ENCODE measurements at regions not wholly inside any gene's neighbourhood (a gene's known extent, or its start where the extent isn't known, plus 50 kb on each side); places are given as distances from the start of the nearest gene placed in this dataset.
"Not testable (repeated sequence)": the region's sequence is repeated elsewhere in the genome, so short reads cannot be mapped to it uniquely, and the experiment has no call there.

DNA sequence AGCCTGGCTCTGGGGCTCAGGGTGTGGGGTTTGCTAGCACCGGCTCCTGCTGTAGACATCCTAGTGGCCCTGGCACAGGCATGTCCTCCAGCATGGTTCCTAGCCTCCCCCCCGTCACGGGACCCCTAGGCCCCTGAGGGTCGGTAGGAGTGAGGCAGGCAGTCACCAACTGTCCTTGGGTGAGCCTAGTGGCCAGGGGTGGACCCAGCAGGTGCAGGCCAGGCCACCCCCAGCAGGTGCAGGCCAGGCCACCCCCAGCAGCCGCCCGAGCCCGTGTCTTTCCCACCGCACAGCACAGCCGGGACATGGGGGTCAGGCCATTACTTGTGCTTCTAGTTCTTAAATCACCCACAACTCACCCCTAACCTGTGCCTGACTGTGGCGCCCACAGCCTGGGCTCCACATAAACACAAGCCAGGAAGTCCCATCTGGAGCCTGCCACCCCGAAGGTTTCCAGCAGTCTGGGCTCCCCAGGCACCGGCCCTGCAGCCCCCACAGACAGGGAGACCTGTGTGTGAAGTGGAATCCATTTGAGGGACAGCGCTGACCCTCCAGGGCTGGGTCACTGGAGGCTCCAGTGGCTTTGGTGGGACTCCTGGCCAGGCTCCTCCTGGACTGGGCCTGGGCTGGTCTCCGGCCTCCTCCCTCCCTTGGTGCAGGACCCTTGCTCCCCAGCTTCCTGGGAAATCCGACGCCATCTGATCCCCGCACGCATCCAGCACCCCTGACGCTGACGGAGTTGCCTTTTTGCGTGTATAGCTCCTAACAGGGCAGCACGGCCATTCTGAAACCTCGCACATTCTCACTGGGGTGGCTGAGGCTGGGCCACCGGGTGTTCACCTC, 114.1 kb upstream of the LPCAT1 start:
- DNase-seq: no peak

DNA sequence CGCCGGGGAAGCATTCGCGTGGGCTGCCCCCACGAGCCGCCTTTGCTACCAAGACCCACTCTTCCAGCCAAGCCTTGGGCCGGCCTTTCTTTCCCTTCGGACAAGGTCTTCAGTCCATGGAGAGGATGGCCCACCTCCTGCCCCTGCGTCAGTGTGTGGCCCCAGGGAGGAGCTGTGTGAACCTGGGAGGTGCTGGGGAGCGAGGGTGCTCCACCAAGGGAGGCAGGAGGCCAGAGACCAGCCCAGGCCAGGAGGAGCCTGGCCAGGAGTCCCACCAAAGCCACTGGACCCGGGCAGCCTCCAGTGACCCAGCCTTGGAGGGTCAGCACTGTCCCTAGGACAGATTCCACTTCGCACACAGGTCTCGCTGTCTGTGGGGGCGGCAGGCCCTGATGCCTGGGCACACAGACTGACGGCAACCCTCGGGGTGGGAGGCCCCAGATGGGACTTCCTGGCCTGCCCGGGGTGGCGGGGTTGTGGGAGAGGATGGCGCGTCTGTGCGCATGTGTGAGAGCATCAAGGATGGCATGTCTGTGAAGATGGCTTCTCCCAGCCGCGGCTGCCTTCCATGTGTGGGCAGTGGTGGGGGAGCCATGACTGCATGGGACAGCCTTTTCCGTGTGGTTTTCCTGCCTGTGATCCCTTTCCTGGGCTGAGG, 113.3 kb upstream of the LPCAT1 start:
- DNase-seq: no peak

DNA sequence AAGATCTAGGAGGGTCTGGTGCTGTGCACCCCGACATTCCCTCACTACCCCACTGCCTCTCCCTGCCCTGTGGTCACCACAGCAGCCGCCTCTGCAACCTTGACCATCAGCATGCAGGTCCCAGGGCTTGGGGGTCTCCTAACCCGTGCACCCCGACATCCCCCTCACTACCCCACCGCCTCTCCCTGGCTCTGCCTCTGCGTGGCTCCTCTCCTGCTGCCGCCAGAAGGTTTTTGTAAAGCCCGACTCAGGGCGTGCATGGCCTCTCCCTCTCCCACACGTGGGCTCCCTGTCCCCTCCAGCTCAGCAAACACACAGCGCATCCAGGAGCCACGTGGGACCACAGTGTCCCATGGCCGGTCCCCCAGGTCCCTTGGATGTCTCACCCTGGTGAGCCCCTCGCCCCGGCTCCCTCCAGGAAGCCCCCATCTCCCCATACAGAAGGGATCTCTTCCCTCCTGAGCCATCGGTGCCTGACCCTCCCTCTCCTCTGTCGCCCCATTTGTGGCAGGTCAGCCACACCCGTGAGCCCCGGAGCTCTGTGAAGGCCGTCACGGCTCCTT, 112.5 kb upstream of the LPCAT1 start:
- not testable (repeated sequence) for DNase-seq

DNA sequence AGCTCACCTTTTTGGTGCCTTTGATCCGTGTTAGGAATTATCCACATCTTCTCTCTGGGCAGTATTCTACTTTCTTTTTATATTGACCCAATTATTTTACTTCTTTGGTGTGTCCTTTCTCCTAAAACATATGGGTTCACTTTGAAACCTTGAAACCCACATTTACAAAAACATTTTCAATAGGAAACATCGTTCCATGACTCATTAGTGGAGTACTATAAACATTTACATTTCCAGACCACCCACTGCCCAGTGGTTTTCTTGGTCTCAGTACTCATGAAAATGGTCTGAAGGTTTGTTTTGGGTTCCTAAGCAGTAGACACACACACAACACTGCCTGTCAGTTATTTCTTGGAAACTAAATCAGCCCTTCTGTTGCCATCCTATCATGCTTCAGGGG, 111.7 kb upstream of the LPCAT1 start:
- not testable (repeated sequence) for DNase-seq

DNA sequence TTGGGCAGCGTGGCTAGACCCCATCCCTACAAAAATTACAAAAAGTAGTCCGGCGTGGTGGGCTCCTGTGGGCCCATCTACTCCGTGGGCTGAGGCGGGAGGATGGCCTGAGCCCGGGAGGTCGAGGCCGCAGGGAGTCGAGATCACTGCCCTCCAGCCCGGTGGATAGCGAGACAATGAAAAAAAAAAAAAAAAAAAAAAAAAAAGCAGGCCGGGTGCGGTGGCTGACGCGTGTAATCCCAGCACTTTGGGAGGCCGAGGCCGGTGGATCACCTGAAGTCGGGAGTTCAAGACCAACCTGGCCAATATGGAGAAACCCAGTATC, 110.5 kb upstream of the LPCAT1 start:
- DNase-seq: no peak

DNA sequence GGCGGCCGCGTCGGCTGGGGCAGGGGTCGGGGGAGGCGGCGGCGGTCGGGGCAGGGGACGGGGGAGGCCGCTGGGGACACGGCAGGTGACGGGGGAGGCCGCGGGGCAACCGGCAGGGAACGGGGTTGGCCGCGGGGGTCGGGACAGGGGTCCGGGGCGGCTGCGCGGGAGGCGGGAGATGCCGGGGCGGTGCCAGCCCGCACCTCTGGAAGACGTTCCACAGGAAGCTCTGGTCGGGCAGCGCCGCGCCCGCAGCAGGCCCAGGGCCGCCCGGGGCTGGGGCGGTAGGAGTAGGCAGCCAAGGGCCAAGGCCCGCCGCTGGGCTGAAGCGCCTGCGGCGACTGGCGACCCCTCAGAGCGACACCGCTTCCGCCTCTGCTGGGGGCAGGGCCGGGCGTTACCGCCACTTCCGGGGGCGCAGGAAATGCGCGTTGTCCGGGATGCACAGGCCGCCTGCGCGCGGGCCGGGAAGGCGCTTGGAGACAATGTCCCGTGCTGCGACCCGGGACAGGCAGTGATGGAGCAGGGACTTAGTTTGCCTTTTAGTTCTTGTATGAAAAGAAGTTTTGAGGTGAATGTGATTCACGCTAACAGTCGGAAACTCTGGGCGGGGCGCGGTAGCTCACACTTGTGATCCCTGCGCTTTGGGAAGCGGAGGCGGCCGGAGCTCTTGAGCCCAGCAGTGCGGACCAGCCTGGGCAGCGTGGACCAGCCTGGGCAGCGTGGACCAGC, 110.0 kb upstream of the LPCAT1 start:
- peak; percentile 2 to 91 (median 74) for DNase-seq

DNA sequence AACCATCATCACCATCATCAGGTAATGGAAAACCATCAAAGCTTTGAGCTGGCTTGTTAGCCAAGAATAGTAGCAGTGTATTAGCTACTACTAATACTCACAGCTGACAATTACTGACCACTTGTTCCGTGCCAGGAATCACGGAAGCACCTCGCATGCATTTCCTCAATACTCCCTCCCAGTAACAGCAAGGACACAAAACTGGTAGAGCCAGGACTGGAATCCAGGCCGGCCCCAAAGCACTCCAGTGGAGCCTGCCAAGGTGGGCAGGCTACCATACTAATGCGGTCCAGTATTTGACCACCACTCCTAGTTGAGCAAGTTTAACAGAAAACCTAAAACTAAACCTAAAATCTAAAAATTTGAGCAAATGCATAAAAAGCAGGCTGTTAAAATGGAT, 107.2 kb upstream of the LPCAT1 start:
- not testable (repeated sequence) for DNase-seq

DNA sequence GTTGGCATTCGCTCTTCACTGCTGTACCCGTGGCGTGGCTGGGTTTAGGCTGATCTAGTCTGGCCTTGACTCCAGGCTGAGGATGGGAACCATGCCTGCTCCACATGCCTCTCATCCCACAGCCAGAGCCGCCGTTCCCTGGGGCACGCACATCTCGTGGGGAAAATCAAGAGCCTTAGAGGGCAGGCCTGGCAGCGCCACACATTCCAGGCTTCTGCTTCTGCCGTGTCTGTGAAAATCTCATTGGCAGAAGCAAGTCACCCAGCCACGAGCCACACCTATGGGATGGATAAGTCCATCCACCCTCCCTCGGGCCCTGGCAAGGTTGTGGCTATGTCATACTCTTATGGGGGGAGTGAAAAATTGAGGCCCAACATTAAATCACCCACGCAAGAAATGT, 102.6 kb upstream of the LPCAT1 start:
- not testable (repeated sequence) for DNase-seq

DNA sequence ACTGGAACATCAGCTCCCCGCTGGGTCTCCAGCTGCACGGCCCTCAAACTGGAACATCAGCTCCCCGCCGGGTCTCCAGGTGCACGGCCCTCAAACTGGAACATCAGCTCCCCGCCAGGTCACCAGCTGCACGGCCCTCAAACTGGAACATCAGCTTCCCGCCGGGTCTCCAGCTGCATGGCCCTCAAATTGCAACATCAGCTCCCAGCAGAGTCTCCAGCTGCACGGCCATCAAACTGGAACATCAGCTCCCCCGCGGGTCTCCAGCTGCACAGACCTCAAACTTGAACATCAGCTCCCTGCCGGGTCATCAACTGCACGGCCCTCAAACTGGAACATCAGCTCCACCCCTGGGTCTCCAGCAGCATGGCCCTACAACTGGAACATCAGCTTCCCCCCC, 95.8 kb upstream of the LPCAT1 start:
- not testable (repeated sequence) for DNase-seq

DNA sequence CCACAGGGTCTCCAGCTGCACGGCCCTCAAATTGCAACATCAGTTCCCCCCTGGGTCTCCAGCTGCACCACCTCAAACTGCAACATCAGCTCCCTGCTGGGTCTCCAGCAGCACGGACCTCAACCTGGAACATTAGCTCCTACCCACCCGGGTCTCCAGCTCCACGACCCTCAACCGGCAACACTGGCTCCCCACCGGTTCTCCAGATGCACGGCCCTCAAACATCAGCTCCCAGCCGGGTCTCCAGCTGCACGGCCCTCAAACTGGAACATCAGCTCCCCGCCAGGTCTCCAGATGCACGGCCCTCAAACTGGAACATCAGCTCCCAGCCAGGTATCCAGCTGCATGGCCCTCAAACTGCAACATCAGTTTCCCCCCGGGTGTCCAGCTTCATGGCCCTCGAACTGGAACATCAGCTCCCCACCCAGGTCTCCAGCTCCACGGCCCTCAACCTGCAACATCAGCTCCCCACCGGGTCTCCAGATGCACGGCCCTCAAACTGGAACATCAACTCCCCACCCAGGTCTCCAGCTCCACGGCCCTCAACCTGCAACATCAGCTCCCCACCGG, 94.6 kb upstream of the LPCAT1 start:
- not testable (repeated sequence) for DNase-seq

DNA sequence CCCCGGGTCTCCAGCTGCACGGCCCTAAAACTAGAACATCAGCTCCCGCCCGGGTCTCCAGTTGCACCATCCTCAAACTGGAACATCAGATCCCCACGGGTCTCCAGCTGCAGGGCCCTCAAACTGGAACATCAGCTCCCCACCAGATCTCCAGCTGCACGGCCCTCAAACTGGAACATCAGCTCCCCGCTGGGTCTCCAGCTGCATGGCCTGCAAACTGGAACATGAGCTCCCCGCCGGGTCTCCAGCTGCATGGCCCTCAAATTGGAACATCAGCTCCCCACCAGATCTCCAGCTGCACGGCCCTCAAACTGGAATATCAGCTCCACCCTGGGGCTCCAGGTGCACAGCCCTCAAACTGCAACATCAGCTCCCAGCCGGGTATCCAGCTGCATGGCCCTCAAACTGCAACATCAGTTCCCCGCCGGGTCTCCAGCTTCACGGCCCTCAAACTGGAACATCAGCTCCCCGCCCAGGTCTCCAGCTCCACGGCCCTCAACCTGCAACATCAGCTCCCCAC, 93.5 kb upstream of the LPCAT1 start:
- not testable (repeated sequence) for DNase-seq

DNA sequence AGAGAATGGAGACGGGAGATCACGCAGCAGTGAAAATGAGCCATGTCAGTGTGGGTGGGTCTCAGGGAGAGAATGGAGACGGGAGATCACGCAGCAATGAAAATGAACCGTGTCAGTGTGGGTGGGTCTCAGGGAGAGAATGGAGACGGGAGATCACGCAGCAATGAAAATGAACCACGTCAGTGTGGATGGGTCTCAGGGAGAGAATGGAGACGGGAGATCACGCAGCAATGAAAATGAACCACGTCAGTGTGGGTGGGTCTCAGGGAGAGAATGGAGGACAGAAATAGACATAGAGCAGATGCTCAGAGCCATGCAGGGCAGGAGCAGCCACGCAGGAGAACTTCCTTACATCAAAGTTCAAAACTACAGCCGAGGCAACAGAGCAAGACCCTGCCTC, 89.8 kb upstream of the LPCAT1 start:
- DNase-seq: peak in 20 of 58 donors; percentile 4 to 69 (median 49)

DNA sequence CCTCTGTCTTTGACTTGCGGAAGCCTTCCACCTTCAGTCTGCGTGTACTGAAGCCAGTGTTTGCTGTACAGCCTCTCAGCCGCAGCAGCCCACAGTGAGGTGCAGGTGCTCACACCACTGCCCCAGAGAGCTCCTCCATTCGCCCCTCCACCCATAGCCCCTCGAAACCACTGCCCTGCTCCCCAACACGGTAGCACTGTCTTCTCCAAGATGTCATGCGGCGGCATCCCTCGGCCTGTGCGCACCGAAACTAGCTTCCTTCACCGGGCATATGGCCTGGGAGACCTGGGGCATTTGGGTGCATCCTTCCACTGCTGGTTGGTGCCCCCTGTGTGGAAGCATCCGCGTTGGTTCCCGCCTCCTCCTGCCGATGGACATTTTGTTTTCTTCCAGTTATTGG, 86.8 kb upstream of the LPCAT1 start:
- not testable (repeated sequence) for DNase-seq

DNA sequence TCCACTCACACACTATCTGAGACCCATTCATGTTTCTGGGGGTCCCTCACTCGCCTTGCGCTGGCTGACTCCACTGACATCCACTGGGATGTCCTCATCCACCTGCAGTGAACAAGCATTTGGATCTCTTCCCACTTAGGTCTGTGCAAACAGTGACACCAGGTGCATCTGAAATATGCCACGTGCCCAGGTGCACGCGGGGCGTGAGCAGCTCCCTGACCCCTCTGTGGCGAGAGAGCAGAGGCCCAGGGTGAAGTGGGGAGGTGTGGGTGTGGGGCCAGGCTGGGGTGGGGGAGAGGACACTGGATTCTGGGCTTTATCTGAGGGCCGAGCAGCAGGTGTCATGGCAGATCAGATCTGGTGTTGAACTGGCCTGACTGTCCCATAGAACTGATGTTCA, 85.4 kb upstream of the LPCAT1 start:
- not testable (repeated sequence) for DNase-seq

DNA sequence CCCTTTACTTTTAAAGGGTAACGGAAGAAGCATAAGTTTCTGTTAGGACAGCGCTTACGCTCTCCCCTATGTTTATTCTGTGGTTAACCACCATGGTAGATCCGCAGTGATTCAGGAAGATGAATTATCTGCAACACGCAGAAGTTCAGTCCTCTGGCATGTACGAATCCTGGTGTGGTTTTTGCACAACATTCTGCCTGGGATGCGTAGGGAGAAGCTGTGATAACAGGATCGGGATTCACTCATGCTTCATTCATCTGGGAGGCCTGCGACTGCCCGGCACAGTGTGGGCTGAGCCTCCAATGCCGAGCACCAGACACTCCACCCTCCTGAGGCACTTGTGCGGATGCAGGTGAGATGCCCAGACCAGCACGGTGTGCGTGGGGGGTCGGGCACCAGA, 84.6 kb upstream of the LPCAT1 start:
- not testable (repeated sequence) for DNase-seq

DNA sequence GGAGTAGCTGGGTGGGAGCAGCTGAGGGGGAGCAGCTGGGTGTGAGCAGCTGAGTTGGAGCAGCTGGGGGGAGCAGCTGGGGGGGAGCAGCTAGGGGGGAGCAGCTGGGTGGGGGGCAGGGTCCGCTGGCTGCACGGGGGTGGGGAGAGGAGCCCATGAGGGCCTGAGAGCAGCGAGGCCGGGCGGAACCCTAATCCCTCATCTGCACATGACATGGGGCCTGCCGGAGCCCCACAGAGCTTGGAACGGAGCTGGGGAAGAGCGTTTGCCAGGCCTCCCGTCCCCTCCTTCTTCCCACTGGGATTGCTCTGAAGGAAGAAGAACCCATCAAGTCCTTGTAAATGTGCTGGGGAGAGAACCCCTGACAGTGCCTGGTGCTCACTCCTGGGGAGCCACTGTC, 83.2 kb upstream of the LPCAT1 start:
- not testable (repeated sequence) for DNase-seq

DNA sequence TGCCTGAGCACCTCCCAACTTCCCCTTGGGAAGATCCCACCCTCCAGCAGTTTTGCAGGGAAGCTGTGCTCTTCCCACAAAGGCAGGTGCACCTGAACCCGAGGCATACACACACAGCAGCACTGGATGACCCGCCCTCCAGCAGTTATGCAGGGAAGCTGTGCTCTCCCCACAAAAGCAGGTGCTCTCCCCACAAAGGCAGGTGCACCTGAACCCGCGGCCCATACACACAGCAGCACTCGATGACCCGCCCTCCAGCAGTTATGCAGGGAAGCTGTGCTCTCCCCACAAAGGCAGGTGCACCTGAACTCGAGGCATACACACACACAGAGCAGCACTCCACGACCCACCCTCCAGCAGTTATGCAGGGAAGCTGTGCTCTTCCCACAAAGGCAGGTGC, 80.2 kb upstream of the LPCAT1 start:
- DNase-seq: not testable (repeated sequence)

DNA sequence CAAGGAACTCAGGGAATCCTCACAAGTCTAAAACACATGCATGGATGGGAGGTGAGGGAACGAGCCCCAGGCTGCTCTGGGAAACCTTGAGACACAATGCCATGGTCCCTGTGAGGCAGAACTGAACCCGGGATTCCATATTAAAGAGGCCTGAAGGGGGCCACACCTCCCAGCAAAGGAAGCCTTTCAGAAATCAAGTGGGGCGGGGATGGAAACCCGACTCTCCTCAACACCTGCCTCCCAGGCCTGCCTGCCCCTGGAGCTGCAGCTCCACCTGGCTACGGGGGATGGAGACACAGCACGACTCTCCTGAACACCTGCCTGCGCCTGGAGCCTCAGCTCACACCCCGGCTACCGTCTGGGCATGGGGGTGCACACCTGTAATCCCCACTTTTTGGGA, 77.8 kb upstream of the LPCAT1 start:
- not testable (repeated sequence) for DNase-seq

DNA sequence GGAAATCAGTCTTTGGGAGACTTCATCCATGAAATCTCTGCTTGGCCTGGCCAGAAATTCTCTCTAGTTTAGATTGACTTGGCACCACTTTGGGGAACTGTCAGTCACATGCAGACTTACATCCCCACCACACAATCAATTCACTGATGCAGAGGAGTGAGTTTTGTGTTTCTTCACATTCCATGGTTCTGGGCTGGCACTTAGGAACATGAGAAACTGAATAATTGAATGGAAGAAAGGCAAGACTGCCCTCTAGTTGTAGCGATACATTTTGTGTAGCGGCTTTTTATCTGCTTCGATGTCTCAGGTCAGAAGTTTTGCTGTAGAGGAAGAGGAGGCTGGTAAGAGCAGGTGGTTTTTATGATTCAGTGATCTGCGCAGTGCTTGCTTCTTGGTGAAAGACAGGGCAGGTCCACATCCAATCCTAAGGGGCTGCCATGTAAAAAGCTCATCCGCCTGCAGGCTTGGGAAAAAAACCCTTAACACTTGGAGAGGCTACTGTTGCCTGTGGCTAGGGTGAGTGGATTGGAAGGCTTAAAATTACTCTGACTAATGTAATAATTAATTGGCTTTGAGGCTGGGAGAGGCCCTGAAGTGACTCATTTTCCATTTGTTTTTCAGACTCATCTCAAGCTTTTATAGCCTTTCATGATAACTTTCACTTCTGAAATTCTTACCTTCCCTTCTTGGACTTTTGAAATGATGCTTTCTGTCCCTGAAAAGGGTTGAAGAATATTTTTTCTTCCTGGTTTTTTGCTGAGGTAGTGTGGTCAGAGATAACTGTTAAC, 75.4 kb upstream of the LPCAT1 start:
- DNase-seq: not testable (repeated sequence)

DNA sequence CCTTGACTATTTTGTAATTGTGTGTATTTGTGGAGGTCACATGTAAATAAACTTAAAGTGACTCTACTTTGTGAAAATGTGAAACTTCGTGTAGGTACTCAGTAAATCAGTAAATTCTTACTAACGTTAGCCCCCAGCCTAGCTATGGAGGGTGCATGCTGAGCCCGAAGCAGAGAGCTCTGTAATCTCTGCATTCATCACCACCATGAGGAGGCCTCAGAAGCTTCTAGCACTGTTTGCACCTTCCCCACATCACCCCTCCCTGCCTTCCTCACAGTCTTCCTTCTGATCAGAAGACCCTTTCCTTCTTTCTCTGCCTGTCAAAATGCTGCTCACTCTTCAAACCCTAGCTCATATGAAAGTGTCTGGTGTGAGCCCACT, 73.3 kb upstream of the LPCAT1 start:
- DNase-seq: not testable (repeated sequence)

Measured in anterior cingulate cortex (tissue), 58 donors.